ENCODE measurements at regions not wholly inside any gene's neighbourhood (a gene's known extent, or its start where the extent isn't known, plus 50 kb on each side); places are given as distances from the start of the nearest gene placed in this dataset.

DNA sequence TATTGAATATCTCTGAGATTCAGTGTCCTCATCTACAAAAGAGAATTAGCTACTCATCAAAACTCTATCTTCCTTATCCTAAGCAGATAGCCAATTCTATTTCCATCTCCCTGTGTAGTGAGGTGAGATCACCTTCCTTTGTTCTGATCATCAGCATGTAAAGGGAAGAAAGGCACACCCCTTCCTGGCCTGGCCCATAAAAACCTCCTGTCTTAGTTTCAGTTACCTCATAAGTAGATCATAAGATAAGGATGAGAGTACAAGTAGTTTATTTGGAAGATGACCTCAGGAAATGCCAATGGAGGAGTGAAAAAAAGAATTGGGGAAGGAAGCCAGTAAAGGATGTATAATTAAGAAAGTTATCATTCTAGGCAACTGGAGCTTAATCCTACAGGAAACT is 114.5 kb upstream of the GADL1 start:
- TF ChIP-seq EP300 (IDR thresholded peaks at IDR 0.05) (no peak), FOSB (CRISPR knock-in tag; IDR thresholded peaks at IDR 0.05) (no peak), POLR2A (IDR thresholded peaks at IDR 0.05; ENCODE audit: low read length) (no peak), RFX5 (IDR thresholded peaks at IDR 0.05) (no peak), MAFK (IDR thresholded peaks at IDR 0.05; ENCODE audit: partially characterized antibody) (no peak)
- TF ChIP-seq, protein P1, sequence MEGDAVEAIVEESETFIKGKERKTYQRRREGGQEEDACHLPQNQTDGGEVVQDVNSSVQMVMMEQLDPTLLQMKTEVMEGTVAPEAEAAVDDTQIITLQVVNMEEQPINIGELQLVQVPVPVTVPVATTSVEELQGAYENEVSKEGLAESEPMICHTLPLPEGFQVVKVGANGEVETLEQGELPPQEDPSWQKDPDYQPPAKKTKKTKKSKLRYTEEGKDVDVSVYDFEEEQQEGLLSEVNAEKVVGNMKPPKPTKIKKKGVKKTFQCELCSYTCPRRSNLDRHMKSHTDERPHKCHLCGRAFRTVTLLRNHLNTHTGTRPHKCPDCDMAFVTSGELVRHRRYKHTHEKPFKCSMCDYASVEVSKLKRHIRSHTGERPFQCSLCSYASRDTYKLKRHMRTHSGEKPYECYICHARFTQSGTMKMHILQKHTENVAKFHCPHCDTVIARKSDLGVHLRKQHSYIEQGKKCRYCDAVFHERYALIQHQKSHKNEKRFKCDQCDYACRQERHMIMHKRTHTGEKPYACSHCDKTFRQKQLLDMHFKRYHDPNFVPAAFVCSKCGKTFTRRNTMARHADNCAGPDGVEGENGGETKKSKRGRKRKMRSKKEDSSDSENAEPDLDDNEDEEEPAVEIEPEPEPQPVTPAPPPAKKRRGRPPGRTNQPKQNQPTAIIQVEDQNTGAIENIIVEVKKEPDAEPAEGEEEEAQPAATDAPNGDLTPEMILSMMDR (IDR thresholded peaks at IDR 0.05), result no peak
- TF ChIP-seq, protein P2, sequence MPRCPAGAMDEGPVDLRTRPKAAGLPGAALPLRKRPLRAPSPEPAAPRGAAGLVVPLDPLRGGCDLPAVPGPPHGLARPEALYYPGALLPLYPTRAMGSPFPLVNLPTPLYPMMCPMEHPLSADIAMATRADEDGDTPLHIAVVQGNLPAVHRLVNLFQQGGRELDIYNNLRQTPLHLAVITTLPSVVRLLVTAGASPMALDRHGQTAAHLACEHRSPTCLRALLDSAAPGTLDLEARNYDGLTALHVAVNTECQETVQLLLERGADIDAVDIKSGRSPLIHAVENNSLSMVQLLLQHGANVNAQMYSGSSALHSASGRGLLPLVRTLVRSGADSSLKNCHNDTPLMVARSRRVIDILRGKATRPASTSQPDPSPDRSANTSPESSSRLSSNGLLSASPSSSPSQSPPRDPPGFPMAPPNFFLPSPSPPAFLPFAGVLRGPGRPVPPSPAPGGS (IDR thresholded peaks at IDR 0.05), result no peak
- TF ChIP-seq, protein P3, sequence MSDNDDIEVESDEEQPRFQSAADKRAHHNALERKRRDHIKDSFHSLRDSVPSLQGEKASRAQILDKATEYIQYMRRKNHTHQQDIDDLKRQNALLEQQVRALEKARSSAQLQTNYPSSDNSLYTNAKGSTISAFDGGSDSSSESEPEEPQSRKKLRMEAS (IDR thresholded peaks at IDR 0.05), result no peak
- TF ChIP-seq, protein P4, sequence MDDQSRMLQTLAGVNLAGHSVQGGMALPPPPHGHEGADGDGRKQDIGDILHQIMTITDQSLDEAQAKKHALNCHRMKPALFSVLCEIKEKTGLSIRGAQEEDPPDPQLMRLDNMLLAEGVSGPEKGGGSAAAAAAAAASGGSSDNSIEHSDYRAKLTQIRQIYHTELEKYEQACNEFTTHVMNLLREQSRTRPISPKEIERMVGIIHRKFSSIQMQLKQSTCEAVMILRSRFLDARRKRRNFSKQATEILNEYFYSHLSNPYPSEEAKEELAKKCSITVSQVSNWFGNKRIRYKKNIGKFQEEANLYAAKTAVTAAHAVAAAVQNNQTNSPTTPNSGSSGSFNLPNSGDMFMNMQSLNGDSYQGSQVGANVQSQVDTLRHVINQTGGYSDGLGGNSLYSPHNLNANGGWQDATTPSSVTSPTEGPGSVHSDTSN (IDR thresholded peaks at IDR 0.05), result no peak

Measured in A549 (cell line).